ENCODE measurements at regions not wholly inside any gene's neighbourhood (a gene's known extent, or its start where the extent isn't known, plus 50 kb on each side); places are given as distances from the start of the nearest gene placed in this dataset.

DNA sequence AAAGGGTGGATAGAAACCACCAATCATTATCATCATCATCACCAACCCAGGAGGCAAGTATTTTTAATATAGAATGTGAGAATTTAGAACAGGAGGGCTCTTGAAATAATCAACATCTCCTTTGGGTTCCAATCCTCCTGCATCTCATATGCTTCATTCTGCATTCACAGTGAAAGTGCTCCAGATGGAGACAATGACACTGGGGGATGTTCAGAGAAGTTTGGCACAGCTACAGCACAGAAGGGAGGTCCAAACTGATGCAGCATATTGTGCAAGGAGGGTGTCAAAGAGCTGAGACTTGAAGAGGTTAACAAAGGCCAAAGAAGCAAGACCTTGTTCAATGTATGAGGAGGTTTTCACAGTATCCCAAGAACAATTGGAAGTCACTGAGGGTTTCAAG lies 767.1 kb downstream of the NTRK3 start:
- no peaks in the 10 kb centered on the region for H3K9me3 ChIP-seq (ENCODE audit: control insufficient read depth, insufficient read depth, low read depth, low read length)
- no peak overlapping the region for H3K27ac ChIP-seq (ENCODE audit: extremely low read depth, low read depth, low read length)
- no peaks in the 10 kb centered on the region for H3K4me1 ChIP-seq (ENCODE audit: control insufficient read depth, insufficient read depth, low read length)
- CTCF ChIA-PET: interaction anchor here (0.6 kb wide), 1 partner anchor 373 kb away, joined by 3 read pairs; no protein-coding TSS in a partner anchor
- no peaks in the 10 kb centered on the region for H3K36me3 ChIP-seq (ENCODE audit: control insufficient read depth in 2 of 2, insufficient read depth in 1 of 2, low read length in 2 of 2)
- no peak overlapping the region for H3K4me3 ChIP-seq (ENCODE audit: low read depth, low read length)
- POLR2A ChIA-PET: no interaction called here
- no peak for TF ChIP-seq ZNF169 (tag by site-specific recombination; IDR thresholded peaks at IDR 0.05)
- no peak for TF ChIP-seq ZNF202 (tag by site-specific recombination; IDR thresholded peaks at IDR 0.05; ENCODE audit: borderline replicate concordance)
- TF ChIP-seq ZNF221 (tag by site-specific recombination; IDR thresholded peaks at IDR 0.05; ENCODE audit: borderline replicate concordance): no peak
- TF ChIP-seq ZNF596 (tag by site-specific recombination; IDR thresholded peaks at IDR 0.05): no peak
- TF ChIP-seq, protein P1, sequence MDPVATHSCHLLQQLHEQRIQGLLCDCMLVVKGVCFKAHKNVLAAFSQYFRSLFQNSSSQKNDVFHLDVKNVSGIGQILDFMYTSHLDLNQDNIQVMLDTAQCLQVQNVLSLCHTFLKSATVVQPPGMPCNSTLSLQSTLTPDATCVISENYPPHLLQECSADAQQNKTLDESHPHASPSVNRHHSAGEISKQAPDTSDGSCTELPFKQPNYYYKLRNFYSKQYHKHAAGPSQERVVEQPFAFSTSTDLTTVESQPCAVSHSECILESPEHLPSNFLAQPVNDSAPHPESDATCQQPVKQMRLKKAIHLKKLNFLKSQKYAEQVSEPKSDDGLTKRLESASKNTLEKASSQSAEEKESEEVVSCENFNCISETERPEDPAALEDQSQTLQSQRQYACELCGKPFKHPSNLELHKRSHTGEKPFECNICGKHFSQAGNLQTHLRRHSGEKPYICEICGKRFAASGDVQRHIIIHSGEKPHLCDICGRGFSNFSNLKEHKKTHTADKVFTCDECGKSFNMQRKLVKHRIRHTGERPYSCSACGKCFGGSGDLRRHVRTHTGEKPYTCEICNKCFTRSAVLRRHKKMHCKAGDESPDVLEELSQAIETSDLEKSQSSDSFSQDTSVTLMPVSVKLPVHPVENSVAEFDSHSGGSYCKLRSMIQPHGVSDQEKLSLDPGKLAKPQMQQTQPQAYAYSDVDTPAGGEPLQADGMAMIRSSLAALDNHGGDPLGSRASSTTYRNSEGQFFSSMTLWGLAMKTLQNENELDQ (tag by site-specific recombination; IDR thresholded peaks at IDR 0.05; ENCODE audit: low read depth): no peak
- TF ChIP-seq, protein P2, sequence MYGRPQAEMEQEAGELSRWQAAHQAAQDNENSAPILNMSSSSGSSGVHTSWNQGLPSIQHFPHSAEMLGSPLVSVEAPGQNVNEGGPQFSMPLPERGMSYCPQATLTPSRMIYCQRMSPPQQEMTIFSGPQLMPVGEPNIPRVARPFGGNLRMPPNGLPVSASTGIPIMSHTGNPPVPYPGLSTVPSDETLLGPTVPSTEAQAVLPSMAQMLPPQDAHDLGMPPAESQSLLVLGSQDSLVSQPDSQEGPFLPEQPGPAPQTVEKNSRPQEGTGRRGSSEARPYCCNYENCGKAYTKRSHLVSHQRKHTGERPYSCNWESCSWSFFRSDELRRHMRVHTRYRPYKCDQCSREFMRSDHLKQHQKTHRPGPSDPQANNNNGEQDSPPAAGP (tag by site-specific recombination; IDR thresholded peaks at IDR 0.05): no peak
- no peak for TF ChIP-seq PRDM1 (tag by site-specific recombination; IDR thresholded peaks at IDR 0.05)
- TF ChIP-seq ZNF423 (tag by site-specific recombination; IDR thresholded peaks at IDR 0.05): no peak
- TF ChIP-seq, protein P3, sequence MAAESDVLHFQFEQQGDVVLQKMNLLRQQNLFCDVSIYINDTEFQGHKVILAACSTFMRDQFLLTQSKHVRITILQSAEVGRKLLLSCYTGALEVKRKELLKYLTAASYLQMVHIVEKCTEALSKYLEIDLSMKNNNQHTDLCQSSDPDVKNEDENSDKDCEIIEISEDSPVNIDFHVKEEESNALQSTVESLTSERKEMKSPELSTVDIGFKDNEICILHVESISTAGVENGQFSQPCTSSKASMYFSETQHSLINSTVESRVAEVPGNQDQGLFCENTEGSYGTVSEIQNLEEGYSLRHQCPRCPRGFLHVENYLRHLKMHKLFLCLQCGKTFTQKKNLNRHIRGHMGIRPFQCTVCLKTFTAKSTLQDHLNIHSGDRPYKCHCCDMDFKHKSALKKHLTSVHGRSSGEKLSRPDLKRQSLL (tag by site-specific recombination; IDR thresholded peaks at IDR 0.05): no peak
- no peak for TF ChIP-seq ZNF626 (tag by site-specific recombination; IDR thresholded peaks at IDR 0.05)
- TF ChIP-seq, protein P4, sequence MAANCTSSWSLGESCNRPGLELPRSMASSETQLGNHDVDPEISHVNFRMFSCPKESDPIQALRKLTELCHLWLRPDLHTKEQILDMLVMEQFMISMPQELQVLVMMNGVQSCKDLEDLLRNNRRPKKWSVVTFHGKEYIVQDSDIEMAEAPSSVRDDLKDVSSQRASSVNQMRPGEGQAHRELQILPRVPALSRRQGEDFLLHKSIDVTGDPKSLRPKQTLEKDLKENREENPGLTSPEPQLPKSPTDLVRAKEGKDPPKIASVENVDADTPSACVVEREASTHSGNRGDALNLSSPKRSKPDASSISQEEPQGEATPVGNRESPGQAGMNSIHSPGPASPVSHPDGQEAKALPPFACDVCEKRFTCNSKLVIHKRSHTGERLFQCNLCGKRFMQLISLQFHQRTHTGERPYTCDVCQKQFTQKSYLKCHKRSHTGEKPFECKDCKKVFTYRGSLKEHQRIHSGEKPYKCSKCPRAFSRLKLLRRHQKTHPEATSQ (tag by site-specific recombination; IDR thresholded peaks at IDR 0.05): no peak
- TF ChIP-seq ZNF791 (tag by site-specific recombination; IDR thresholded peaks at IDR 0.05): no peak
- no peak for TF ChIP-seq ZNF529 (tag by site-specific recombination; IDR thresholded peaks at IDR 0.05; ENCODE audit: insufficient replicate concordance)
- TF ChIP-seq SCRT1 (tag by site-specific recombination; IDR thresholded peaks at IDR 0.05; ENCODE audit: borderline replicate concordance): no peak
- no peak for TF ChIP-seq ZNF274 (IDR thresholded peaks at IDR 0.05; ENCODE audit: low read length)
- no peak for TF ChIP-seq ZNF274 (tag by site-specific recombination; IDR thresholded peaks at IDR 0.05; ENCODE audit: borderline replicate concordance)
- no peak for TF ChIP-seq MYNN (tag by site-specific recombination; IDR thresholded peaks at IDR 0.05; ENCODE audit: borderline replicate concordance)
- TF ChIP-seq, protein P5, sequence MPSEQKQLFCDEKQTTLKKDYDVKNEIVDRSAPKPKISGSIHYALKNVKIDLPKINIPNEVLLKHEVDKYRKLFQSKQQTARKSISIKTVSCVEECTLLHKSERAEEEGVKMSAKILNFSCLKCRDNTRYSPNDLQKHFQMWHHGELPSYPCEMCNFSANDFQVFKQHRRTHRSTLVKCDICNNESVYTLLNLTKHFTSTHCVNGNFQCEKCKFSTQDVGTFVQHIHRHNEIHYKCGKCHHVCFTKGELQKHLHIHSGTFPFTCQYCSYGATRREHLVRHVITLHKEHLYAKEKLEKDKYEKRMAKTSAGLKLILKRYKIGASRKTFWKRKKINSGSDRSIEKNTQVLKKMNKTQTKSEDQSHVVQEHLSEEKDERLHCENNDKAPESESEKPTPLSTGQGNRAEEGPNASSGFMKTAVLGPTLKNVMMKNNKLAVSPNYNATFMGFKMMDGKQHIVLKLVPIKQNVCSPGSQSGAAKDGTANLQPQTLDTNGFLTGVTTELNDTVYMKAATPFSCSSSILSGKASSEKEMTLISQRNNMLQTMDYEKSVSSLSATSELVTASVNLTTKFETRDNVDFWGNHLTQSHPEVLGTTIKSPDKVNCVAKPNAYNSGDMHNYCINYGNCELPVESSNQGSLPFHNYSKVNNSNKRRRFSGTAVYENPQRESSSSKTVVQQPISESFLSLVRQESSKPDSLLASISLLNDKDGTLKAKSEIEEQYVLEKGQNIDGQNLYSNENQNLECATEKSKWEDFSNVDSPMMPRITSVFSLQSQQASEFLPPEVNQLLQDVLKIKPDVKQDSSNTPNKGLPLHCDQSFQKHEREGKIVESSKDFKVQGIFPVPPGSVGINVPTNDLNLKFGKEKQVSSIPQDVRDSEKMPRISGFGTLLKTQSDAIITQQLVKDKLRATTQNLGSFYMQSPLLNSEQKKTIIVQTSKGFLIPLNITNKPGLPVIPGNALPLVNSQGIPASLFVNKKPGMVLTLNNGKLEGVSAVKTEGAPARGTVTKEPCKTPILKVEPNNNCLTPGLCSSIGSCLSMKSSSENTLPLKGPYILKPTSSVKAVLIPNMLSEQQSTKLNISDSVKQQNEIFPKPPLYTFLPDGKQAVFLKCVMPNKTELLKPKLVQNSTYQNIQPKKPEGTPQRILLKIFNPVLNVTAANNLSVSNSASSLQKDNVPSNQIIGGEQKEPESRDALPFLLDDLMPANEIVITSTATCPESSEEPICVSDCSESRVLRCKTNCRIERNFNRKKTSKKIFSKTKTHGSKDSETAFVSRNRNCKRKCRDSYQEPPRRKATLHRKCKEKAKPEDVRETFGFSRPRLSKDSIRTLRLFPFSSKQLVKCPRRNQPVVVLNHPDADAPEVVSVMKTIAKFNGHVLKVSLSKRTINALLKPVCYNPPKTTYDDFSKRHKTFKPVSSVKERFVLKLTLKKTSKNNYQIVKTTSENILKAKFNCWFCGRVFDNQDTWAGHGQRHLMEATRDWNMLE (tag by site-specific recombination; conservative IDR thresholded peaks at IDR 0.05; ENCODE audit: low read depth): no peak
- TF ChIP-seq ZBTB1 (tag by site-specific recombination; IDR thresholded peaks at IDR 0.05): no peak
- TF ChIP-seq IKZF3 (tag by site-specific recombination; IDR thresholded peaks at IDR 0.05): no peak
- TF ChIP-seq ZNF350 (tag by site-specific recombination; IDR thresholded peaks at IDR 0.05): no peak
